ENCODE measurements at regions not wholly inside any gene's neighbourhood (a gene's known extent, or its start where the extent isn't known, plus 50 kb on each side); places are given as distances from the start of the nearest gene placed in this dataset.

DNA sequence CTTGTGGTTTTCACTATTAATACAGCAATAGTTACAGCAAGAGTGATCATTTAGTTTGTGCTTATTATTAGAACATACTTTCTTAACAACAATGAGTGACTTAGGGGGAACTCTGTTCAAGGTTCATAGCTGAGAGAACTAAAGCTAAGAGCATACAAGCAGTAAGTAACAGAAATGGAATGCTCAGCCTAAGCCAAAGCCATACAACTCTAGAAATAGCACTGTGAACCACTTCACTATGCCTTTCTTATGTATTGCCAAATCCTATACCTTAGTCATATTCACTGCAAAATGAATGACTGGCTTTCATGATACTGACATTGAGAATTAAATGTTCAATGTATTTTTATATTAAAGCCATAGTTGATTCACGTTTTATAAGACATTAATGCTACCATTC lies 599.7 kb upstream of the SLITRK1 start:
- FAIRE-seq (peak; percentile 49), DNase-seq (ENCODE audit: low read depth) (peak; percentile 92)
- Histone ChIP-seq H3K9me3 (ENCODE audit: insufficient read depth, low read depth, low read length) (no peaks in the 10 kb centered on the region), H3K79me2 (ENCODE audit: insufficient read depth, low read length) (no peaks in the 10 kb centered on the region), H3K4me2 (ENCODE audit: low read length) (no peak overlapping the region), H3K36me3 (ENCODE audit: insufficient read depth, low read length) (no peaks in the 10 kb centered on the region), H4K20me1 (ENCODE audit: insufficient read depth, low read length) (no peaks in the 10 kb centered on the region), H3K4me3 (ENCODE audit: insufficient read depth, low read depth, low read length) (no peak overlapping the region), H3K27ac (ENCODE audit: low read depth, low read length) (no peak overlapping the region), H3K4me1 (ENCODE audit: insufficient read depth, low read length) (no peaks in the 10 kb centered on the region), H3K9ac (ENCODE audit: low read length) (no peak overlapping the region), H2AFZ (ENCODE audit: low read depth, low read length) (no peak overlapping the region), H3K27me3 (ENCODE audit: insufficient read depth, low read length) (no peaks in the 10 kb centered on the region)
- no peak overlapping the region for H3K4me3 Mint-ChIP-seq (ENCODE audit: unreplicated experiment)
- peaks cover 13% of the 10 kb centered on the region for H3K4me1 Mint-ChIP-seq (ENCODE audit: low read depth, unreplicated experiment)
- no peaks in the 10 kb centered on the region for H3K9me3 Mint-ChIP-seq (ENCODE audit: unreplicated experiment)
- TF ChIP-seq, protein P1, sequence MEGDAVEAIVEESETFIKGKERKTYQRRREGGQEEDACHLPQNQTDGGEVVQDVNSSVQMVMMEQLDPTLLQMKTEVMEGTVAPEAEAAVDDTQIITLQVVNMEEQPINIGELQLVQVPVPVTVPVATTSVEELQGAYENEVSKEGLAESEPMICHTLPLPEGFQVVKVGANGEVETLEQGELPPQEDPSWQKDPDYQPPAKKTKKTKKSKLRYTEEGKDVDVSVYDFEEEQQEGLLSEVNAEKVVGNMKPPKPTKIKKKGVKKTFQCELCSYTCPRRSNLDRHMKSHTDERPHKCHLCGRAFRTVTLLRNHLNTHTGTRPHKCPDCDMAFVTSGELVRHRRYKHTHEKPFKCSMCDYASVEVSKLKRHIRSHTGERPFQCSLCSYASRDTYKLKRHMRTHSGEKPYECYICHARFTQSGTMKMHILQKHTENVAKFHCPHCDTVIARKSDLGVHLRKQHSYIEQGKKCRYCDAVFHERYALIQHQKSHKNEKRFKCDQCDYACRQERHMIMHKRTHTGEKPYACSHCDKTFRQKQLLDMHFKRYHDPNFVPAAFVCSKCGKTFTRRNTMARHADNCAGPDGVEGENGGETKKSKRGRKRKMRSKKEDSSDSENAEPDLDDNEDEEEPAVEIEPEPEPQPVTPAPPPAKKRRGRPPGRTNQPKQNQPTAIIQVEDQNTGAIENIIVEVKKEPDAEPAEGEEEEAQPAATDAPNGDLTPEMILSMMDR (IDR thresholded peaks at IDR 0.05; ENCODE audit: insufficient read depth, low read depth, low read length): no peak
- TF ChIP-seq EZH2 (IDR thresholded peaks at IDR 0.05; ENCODE audit: insufficient read depth, low read length): no peak
- no peaks in the 10 kb centered on the region for H3K27me3 Mint-ChIP-seq (ENCODE audit: low read depth, unreplicated experiment)
- H3K27ac Mint-ChIP-seq (ENCODE audit: unreplicated experiment): peak overlapping the region; percentile 14
- H3K36me3 Mint-ChIP-seq (ENCODE audit: low read depth, unreplicated experiment): no peaks in the 10 kb centered on the region

DNA sequence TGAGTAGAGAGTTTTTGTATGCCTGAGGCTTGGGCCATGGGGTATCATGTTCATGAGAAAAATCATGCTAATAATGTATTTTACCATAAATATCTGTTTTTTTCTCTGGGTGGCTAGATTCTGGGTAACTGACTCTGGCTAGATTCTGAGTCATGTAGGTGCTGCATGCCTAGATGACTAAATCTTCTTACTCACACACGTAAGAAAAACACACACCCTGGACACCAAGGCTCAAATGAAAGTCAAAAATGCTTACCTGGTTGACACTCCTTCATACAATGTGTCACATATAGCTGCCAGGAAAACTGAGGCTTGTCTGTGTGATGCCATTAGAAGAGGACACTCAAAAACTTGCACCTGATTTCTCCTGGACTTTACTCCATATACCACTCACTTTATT lies 597.4 kb upstream of the SLITRK1 start:
- Histone ChIP-seq H4K20me1 (ENCODE audit: insufficient read depth, low read length) (no peaks in the 10 kb centered on the region), H2AFZ (ENCODE audit: low read depth, low read length) (no peak overlapping the region), H3K4me1 (ENCODE audit: insufficient read depth, low read length) (no peaks in the 10 kb centered on the region), H3K4me2 (ENCODE audit: low read length) (no peak overlapping the region), H3K79me2 (ENCODE audit: insufficient read depth, low read length) (no peaks in the 10 kb centered on the region), H3K4me3 (ENCODE audit: insufficient read depth, low read depth, low read length) (no peak overlapping the region), H3K36me3 (ENCODE audit: insufficient read depth, low read length) (no peaks in the 10 kb centered on the region), H3K9ac (ENCODE audit: low read length) (no peak overlapping the region), H3K27me3 (ENCODE audit: insufficient read depth, low read length) (no peaks in the 10 kb centered on the region), H3K27ac (ENCODE audit: low read depth, low read length) (no peak overlapping the region), H3K9me3 (ENCODE audit: insufficient read depth, low read depth, low read length) (no peaks in the 10 kb centered on the region)
- H3K36me3 Mint-ChIP-seq (ENCODE audit: low read depth, unreplicated experiment): no peaks in the 10 kb centered on the region
- peaks cover 5% of the 10 kb centered on the region for H3K9me3 Mint-ChIP-seq (ENCODE audit: unreplicated experiment)
- H3K27me3 Mint-ChIP-seq (ENCODE audit: low read depth, unreplicated experiment): no peaks in the 10 kb centered on the region
- DNase-seq (ENCODE audit: low read depth) (peak; percentile 54), FAIRE-seq (no peak)
- H3K4me3 Mint-ChIP-seq (ENCODE audit: unreplicated experiment): no peak overlapping the region
- peaks cover 13% of the 10 kb centered on the region for H3K4me1 Mint-ChIP-seq (ENCODE audit: low read depth, unreplicated experiment)
- peak overlapping the region; percentile 67 for H3K27ac Mint-ChIP-seq (ENCODE audit: unreplicated experiment)
- TF ChIP-seq EZH2 (IDR thresholded peaks at IDR 0.05; ENCODE audit: insufficient read depth, low read length): no peak
- TF ChIP-seq, protein P1 (IDR thresholded peaks at IDR 0.05; ENCODE audit: insufficient read depth, low read depth, low read length): no peak

GRCh38 chr13:84470528-84470927 lies 588.3 kb upstream of the SLITRK1 start:
- Histone ChIP-seq H3K27me3 (ENCODE audit: insufficient read depth, low read length) (no peaks in the 10 kb centered on the region), H3K4me1 (ENCODE audit: insufficient read depth, low read length) (no peaks in the 10 kb centered on the region), H3K36me3 (ENCODE audit: insufficient read depth, low read length) (no peaks in the 10 kb centered on the region), H3K9me3 (ENCODE audit: insufficient read depth, low read depth, low read length) (no peaks in the 10 kb centered on the region), H3K27ac (ENCODE audit: low read depth, low read length) (no peak overlapping the region), H3K4me3 (ENCODE audit: insufficient read depth, low read depth, low read length) (no peak overlapping the region), H2AFZ (ENCODE audit: low read depth, low read length) (no peak overlapping the region), H3K4me2 (ENCODE audit: low read length) (no peak overlapping the region), H4K20me1 (ENCODE audit: insufficient read depth, low read length) (no peaks in the 10 kb centered on the region), H3K9ac (ENCODE audit: low read length) (no peak overlapping the region), H3K79me2 (ENCODE audit: insufficient read depth, low read length) (no peaks in the 10 kb centered on the region)
- Mint-ChIP-seq H3K4me3 (ENCODE audit: unreplicated experiment) (no peak overlapping the region), H3K27me3 (ENCODE audit: low read depth, unreplicated experiment) (no peaks in the 10 kb centered on the region), H3K36me3 (ENCODE audit: low read depth, unreplicated experiment) (no peaks in the 10 kb centered on the region), H3K27ac (ENCODE audit: unreplicated experiment) (no peak overlapping the region), H3K4me1 (ENCODE audit: low read depth, unreplicated experiment) (no peaks in the 10 kb centered on the region), H3K9me3 (ENCODE audit: unreplicated experiment) (peaks cover 7% of the 10 kb centered on the region)
- DNase-seq (ENCODE audit: low read depth): no peak
- no peak for TF ChIP-seq EZH2 (IDR thresholded peaks at IDR 0.05; ENCODE audit: insufficient read depth, low read length)
- TF ChIP-seq, protein P1 (IDR thresholded peaks at IDR 0.05; ENCODE audit: insufficient read depth, low read depth, low read length): no peak
- no peak for FAIRE-seq

All from astrocyte (in vitro differentiated cells and primary cell).